ENCODE measurements at regions not wholly inside any gene's neighbourhood (a gene's known extent, or its start where the extent isn't known, plus 50 kb on each side); places are given as distances from the start of the nearest gene placed in this dataset.

GRCh38 chr2:12588986-12589385, 127.8 kb upstream of the TRIB2 start:
- TF ChIP-seq CTCF (IDR thresholded peaks at IDR 0.05) (no peak), POLR2A (IDR thresholded peaks at IDR 0.05) (no peak)
